ENCODE measurements at regions not wholly inside any gene's neighbourhood (a gene's known extent, or its start where the extent isn't known, plus 50 kb on each side); places are given as distances from the start of the nearest gene placed in this dataset.

- intact Hi-C loops (cut with DNase I), result no loop called here
- WGBS, result 70% methylated on average over 30 of the region's 32 CpGs
- Histone ChIP-seq H3K4me3 (no peak overlapping the region), H3K9me3 (no peaks in the 10 kb centered on the region), H3K36me3 (no peaks in the 10 kb centered on the region), H3K27me3 (replicated peaks; ENCODE audit: insufficient read depth) (no peaks in the 10 kb centered on the region), H3K4me1 (replicated peaks) (no peaks in the 10 kb centered on the region), H3K27ac (no peak overlapping the region)
- no peak for DNase-seq (ENCODE audit: low spot score)
- TF ChIP-seq CTCF (IDR thresholded peaks at IDR 0.05) (no peak), POLR2A (IDR thresholded peaks at IDR 0.05) (no peak), POLR2AphosphoS5 (IDR thresholded peaks at IDR 0.05) (no peak)
These were observed 69.6 kb upstream of the SHISAL1 start for GRCh38 chr22:44382116-44383038.

GRCh38 chr22:44381761-44382115 is 69.0 kb upstream of the SHISAL1 start:
- Histone ChIP-seq H3K36me3 (no peaks in the 10 kb centered on the region), H3K27ac (no peak overlapping the region), H3K4me3 (no peak overlapping the region), H3K4me1 (replicated peaks) (no peaks in the 10 kb centered on the region), H3K9me3 (no peaks in the 10 kb centered on the region), H3K27me3 (replicated peaks; ENCODE audit: insufficient read depth) (no peaks in the 10 kb centered on the region)
- no peak for TF ChIP-seq POLR2A (IDR thresholded peaks at IDR 0.05)
- TF ChIP-seq CTCF (IDR thresholded peaks at IDR 0.05), result no peak
- TF ChIP-seq POLR2AphosphoS5 (IDR thresholded peaks at IDR 0.05), result no peak
- WGBS, result 87% methylated on average over 3 of the region's 3 CpGs
- no peak for DNase-seq (ENCODE audit: low spot score)
- intact Hi-C loops (cut with DNase I), result no loop called here

GRCh38 chr22:44380756-44381486 is 68.2 kb upstream of the SHISAL1 start:
- WGBS, result 34% methylated on average over 15 of the region's 15 CpGs
- intact Hi-C loops (cut with DNase I), result no loop called here
- no peaks in the 10 kb centered on the region for H3K9me3 ChIP-seq
- no peaks in the 10 kb centered on the region for H3K27me3 ChIP-seq (replicated peaks; ENCODE audit: insufficient read depth)
- no peak overlapping the region for H3K4me3 ChIP-seq
- no peaks in the 10 kb centered on the region for H3K4me1 ChIP-seq (replicated peaks)
- H3K36me3 ChIP-seq, result no peaks in the 10 kb centered on the region
- no peak for DNase-seq (ENCODE audit: low spot score)
- no peak overlapping the region for H3K27ac ChIP-seq
- TF ChIP-seq POLR2A (IDR thresholded peaks at IDR 0.05), result no peak
- TF ChIP-seq POLR2AphosphoS5 (IDR thresholded peaks at IDR 0.05), result no peak
- TF ChIP-seq CTCF (IDR thresholded peaks at IDR 0.05), result no peak

GRCh38 chr22:44379817-44380755 is 67.3 kb upstream of the SHISAL1 start:
- H3K4me3 ChIP-seq, result no peak overlapping the region
- WGBS, result 85% methylated on average over 14 of the region's 14 CpGs
- no peak for DNase-seq (ENCODE audit: low spot score)
- H3K9me3 ChIP-seq, result no peaks in the 10 kb centered on the region
- no peaks in the 10 kb centered on the region for H3K36me3 ChIP-seq
- intact Hi-C loops (cut with DNase I), result no loop called here
- TF ChIP-seq POLR2A (IDR thresholded peaks at IDR 0.05) (no peak), POLR2AphosphoS5 (IDR thresholded peaks at IDR 0.05) (no peak), CTCF (IDR thresholded peaks at IDR 0.05) (no peak)
- H3K27me3 ChIP-seq (replicated peaks; ENCODE audit: insufficient read depth), result no peaks in the 10 kb centered on the region
- no peak overlapping the region for H3K27ac ChIP-seq
- H3K4me1 ChIP-seq (replicated peaks), result no peaks in the 10 kb centered on the region

All from prostate gland (tissue), 2 donors.